ENCODE measurements at regions not wholly inside any gene's neighbourhood (a gene's known extent, or its start where the extent isn't known, plus 50 kb on each side); places are given as distances from the start of the nearest gene placed in this dataset.

GRCh38 chr5:38718771-38719391 lies 126.9 kb upstream of the OSMR start:
- no peak for DNase-seq (ENCODE audit: low read depth, low spot score)

- DNase-seq (ENCODE audit: low read depth, low spot score), result no peak
Measured at GRCh38 chr5:38719403-38719802, 126.4 kb upstream of the OSMR start.

GRCh38 chr5:38719916-38720315 lies 125.9 kb upstream of the OSMR start:
- DNase-seq (ENCODE audit: low read depth, low spot score), result peak; percentile 85

GRCh38 chr5:38720554-38721361 lies 125.1 kb upstream of the OSMR start:
- DNase-seq (ENCODE audit: low read depth, low spot score), result peak; percentile 50

GRCh38 chr5:38722918-38723317 lies 122.9 kb upstream of the OSMR start:
- no peak for DNase-seq (ENCODE audit: low read depth, low spot score)

GRCh38 chr5:38723426-38723825 lies 122.4 kb upstream of the OSMR start:
- DNase-seq (ENCODE audit: low read depth, low spot score), result no peak

GRCh38 chr5:38724301-38725030 lies 121.3 kb upstream of the OSMR start:
- DNase-seq (ENCODE audit: low read depth, low spot score), result peak; percentile 56

- peak; percentile 76 for DNase-seq (ENCODE audit: low read depth, low spot score)
Measured at GRCh38 chr5:38725371-38725865, 120.4 kb upstream of the OSMR start.

GRCh38 chr5:38726279-38726678 lies 119.5 kb upstream of the OSMR start:
- peak; percentile 22 for DNase-seq (ENCODE audit: low read depth, low spot score)

GRCh38 chr5:38728029-38728428 lies 117.8 kb upstream of the OSMR start:
- DNase-seq (ENCODE audit: low read depth, low spot score), result no peak

- DNase-seq (ENCODE audit: low read depth, low spot score), result no peak
Measured at GRCh38 chr5:38731461-38731860, 114.4 kb upstream of the OSMR start.

GRCh38 chr5:38734353-38734752 lies 111.5 kb upstream of the OSMR start:
- DNase-seq (ENCODE audit: low read depth, low spot score), result no peak

GRCh38 chr5:38736089-38736488 lies 109.7 kb upstream of the OSMR start:
- DNase-seq (ENCODE audit: low read depth, low spot score), result no peak

- DNase-seq (ENCODE audit: low read depth, low spot score), result no peak
Measured at GRCh38 chr5:38737976-38738375, 107.8 kb upstream of the OSMR start.

- DNase-seq (ENCODE audit: low read depth, low spot score), result peak; percentile 38
Measured at GRCh38 chr5:38739011-38739704, 106.7 kb upstream of the OSMR start.

GRCh38 chr5:38739705-38740045 lies 106.1 kb upstream of the OSMR start:
- DNase-seq (ENCODE audit: low read depth, low spot score), result no peak

GRCh38 chr5:38742821-38743220 lies 103.0 kb upstream of the OSMR start:
- no peak for DNase-seq (ENCODE audit: low read depth, low spot score)

GRCh38 chr5:38743562-38743961 lies 102.2 kb upstream of the OSMR start:
- no peak for DNase-seq (ENCODE audit: low read depth, low spot score)

GRCh38 chr5:38745836-38746732 lies 99.7 kb upstream of the OSMR start:
- no peak for DNase-seq (ENCODE audit: low read depth, low spot score)

GRCh38 chr5:38749861-38750260 lies 96.0 kb upstream of the OSMR start:
- DNase-seq (ENCODE audit: low read depth, low spot score), result no peak

- DNase-seq (ENCODE audit: low read depth, low spot score), result no peak
Measured at GRCh38 chr5:38751103-38751502, 94.7 kb upstream of the OSMR start.

Data from astrocyte of the hippocampus (primary cell).